ENCODE measurements at regions not wholly inside any gene's neighbourhood (a gene's known extent, or its start where the extent isn't known, plus 50 kb on each side); places are given as distances from the start of the nearest gene placed in this dataset.

DNA sequence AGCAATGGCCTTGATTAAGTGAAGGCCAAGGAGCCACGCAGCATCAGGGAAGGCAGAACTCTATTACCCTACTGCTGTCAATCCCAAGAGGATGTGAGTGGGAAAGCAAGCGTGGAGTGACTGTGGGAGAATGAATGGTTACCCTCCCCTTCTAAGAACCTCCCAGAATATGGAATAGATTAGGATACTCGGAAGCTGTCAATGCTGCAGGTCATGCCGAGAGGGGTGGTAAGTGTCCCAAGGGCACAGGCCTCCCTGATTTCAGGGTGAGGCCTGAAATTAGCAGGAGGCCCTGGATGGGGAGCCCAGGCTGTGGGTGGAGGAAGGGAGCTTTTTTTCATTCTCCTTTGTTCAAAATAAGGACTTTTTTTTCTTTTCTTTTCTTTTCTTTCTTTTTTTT lies 179.9 kb upstream of the JAG1 start:
- TF ChIP-seq, protein P1, sequence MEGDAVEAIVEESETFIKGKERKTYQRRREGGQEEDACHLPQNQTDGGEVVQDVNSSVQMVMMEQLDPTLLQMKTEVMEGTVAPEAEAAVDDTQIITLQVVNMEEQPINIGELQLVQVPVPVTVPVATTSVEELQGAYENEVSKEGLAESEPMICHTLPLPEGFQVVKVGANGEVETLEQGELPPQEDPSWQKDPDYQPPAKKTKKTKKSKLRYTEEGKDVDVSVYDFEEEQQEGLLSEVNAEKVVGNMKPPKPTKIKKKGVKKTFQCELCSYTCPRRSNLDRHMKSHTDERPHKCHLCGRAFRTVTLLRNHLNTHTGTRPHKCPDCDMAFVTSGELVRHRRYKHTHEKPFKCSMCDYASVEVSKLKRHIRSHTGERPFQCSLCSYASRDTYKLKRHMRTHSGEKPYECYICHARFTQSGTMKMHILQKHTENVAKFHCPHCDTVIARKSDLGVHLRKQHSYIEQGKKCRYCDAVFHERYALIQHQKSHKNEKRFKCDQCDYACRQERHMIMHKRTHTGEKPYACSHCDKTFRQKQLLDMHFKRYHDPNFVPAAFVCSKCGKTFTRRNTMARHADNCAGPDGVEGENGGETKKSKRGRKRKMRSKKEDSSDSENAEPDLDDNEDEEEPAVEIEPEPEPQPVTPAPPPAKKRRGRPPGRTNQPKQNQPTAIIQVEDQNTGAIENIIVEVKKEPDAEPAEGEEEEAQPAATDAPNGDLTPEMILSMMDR (conservative IDR thresholded peaks at IDR 0.05; ENCODE audit: low read length), result no peak
- TF ChIP-seq EZH2phosphoT487 (IDR thresholded peaks at IDR 0.05; ENCODE audit: borderline replicate concordance, low read depth, low read length), result no peak
